HG03159 (cell line): ENCODE measurements at regions not wholly inside any gene's neighbourhood (a gene's known extent, or its start where the extent isn't known, plus 50 kb on each side); places are given as distances from the start of the nearest gene placed in this dataset.

Source experiments
- ATAC-seq: cut with Tn5 transposase; IDR thresholded peaks from one replicate; pipeline ENCODE4 v1.9.1; 2021; ENCODE audit warnings: mild to moderate bottlenecking, moderate library complexity; ENCODE audit not compliant: unreplicated experiment

DNA sequence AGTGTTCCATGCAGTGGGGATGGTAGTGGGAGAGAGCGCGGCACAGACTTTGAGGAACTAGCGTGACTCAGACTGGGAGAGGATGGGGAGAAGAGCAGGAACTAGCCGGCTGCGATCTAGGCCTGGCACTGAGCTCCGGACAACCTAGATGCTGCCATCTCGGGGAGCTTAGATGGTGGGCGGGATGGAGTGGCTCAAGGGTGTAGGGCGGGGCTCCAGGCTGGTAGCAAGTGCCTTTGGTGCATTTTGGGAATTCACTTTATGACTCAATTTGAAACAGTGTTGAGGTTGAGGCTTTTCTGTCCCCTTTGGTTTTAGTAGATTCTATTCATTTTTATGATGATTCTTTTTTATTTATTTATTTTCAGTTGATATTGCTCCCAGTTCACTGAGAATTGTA lies 185.3 kb upstream of the GPR26 start:
- ATAC-seq: no peak

DNA sequence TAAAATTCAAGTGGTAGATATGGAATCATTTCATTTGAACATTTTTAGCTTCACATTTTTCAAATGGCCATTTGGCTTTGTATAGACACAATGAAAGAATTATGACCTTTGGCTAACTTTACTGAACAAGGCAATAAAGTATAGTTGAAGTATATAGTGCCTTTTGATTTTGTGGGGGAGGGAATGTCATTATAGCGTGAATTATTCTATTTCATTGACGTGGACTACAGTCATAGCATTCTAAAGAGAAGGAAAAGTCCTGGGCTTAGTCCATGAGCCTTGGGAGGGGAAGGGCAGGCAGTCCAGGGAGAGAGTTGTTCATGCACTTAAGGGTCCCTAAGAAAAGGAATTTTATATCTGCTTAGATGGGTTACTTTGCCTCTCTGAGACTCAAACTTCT lies 181.4 kb upstream of the GPR26 start:
- ATAC-seq: no peak

DNA sequence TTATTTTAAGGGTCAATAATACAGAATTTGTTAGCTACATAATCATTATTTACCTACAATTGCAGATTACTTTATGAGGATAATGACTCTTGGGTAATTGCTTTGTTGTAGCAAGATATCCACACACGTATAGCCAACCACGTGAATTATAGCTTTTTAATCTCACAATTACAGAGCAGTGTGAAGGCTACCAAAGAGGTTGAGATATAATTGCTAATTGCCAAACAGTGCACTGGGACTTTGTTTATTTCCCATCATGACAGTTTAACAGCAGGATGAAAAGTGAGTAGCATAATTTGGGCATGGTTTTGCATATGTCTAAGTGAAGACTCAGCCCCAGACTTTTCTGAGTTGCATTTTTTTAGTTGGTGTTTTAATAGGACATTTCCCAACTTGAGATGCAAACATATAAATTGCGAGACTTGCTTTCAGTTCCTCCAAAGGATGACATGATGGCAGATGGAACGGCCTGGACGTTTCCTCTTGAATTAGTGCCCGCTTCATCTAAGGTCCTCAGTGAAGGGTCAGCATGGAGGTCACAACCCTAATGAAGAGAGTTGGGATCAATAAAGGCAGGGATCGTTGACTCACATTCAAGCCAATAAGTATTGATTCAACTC lies 180.7 kb upstream of the GPR26 start:
- ATAC-seq: no peak

DNA sequence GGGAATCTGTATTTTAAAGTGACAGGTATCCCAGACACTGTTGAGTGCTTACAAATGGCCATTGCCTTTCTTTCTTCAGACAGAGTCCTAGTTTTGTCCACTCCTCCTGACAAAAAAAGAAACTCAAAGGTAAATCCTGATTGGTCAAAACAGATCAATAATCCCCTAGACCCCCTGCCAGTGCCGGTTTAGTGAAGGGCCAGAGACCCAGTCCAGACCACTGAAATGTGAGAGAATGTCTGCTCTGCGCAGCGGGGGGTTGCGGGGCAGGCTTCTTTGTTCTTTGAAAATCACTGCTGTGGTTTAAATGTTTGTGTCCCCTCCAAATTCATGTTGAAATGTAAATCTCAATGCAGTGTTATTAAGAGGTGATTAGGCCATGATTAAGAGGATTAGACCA lies 177.7 kb upstream of the GPR26 start:
- ATAC-seq: no peak

DNA sequence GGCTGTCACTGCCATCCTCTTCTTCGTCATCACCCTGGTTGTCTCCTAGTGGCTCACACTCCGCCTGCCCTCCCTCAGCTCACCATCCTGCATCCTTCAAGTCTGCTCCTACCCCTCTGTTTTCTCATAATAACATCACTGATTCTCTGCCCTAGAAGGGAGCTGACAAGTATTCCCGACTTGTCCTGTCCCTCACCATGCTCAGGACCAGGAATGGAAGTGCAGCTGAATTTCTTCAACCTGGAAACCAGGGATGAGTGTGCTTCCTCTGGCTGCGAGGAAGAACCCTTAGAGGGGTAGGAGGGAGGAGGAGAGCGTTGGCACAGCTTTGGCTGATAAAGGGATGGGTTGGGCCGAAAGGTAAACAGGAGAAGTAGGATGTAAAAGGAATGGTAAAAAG lies 174.8 kb upstream of the GPR26 start:
- no peak for ATAC-seq

DNA sequence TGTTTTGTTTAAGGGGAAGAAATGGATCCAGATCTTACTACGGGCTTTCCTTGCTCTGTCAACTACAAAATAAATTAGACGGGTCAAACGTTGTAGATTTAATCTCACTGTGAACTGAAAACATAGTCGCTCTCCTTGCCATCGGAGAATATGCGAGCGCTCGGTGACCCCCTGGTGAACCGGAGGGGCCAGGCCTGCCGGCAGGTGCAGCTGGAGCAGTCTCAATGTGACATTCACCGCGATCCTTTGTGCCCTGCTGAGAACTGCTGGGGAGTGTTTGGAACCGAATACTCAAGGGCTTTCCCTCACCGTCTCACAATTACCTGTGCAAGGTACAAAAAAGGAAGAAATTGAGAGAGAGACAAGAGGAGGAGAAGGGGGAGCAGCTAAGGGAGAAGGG lies 174.1 kb upstream of the GPR26 start:
- ATAC-seq: no peak

DNA sequence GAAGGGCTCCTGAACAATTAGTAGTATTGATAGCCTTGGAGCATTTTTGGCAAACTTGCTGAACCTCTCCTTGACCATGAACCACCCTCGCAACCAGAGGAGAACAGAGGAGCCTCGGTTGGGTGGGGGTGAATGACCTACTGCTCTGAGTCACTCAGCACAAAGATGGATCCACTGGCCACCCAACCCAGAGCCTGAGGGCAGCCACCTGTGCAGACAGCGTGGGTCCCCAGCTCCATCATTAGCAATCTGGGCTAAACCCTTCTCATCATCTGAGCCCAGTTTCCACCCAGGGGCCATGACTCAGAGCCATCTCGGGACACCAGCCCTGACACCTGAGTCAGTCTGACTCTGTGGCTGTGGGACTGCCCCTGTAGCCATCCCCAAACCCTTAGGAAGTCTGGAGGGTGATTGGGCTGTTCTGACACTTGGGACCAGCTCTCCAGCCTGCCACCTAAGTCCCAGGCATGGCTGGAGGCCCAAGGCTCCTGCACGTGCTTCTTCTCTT lies 171.8 kb upstream of the GPR26 start:
- ATAC-seq: no peak

DNA sequence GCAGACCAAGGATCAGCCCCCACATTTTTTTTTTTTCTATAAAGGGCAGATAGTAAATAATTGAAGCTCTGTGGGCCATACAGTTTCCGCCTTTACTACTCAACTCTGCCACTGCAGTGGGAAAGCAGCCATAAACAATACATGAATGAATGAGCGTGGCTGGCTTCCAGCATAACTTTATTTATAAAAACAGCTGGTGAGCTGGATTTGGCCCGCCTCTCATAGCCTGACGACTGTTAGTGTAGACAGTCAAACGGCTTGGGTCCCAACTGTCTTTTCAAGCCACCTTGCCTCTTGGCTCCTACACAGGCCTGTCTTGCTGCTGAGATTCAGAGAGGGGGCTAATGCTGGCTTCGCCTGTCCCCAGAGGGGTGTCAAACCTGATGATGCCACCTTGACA lies 169.8 kb upstream of the GPR26 start:
- ATAC-seq: no peak

DNA sequence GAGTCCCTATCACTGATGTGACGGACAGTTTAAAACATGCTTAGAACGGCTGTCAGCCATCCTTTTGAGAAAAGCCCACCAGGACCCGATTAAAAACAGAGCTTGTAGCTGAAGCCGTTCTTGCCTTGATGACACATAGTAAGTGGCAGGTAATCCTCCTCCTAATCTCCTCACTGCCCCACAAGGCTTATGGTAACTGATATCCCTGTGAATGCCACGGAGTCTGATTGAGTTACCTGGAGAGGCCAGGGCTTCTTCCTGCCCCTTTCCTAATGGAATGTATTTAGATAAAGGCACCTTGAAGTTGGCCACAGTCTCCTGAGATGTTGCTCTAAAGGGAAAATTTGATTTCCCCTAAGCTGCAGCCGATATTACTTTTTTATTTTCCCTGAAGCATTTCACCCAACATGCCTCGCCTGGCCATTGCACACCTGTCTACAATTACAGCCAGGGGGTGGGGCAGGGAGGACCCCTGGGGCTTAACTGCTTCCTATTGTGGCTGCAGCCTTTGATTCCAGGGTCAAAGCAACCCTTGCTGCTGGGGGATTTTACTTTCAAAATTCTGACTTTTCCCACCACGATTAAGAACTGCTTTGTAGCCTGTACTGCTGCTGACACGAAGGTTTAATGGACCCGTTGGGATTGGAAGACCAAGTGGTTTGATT lies 169.0 kb upstream of the GPR26 start:
- ATAC-seq: no peak

DNA sequence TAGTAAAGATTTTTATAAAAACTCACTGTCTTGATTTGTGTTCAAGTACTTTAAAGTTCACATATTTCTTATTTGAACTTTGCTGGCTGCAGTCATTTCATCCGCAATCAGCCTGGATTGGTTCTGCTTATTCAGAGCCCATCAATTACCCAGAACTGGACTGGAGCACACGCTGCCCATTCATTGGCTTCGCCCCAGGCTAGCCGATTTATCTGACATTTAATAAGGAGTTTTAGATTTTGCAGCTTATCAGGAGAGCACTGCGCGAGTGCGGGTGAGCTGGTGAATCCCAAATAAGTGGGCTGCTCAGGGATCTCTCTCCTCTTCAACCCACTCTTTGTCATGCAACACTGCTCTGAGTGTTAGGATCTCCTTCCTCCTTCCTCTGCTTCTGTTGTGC lies 166.0 kb upstream of the GPR26 start:
- ATAC-seq: no peak

DNA sequence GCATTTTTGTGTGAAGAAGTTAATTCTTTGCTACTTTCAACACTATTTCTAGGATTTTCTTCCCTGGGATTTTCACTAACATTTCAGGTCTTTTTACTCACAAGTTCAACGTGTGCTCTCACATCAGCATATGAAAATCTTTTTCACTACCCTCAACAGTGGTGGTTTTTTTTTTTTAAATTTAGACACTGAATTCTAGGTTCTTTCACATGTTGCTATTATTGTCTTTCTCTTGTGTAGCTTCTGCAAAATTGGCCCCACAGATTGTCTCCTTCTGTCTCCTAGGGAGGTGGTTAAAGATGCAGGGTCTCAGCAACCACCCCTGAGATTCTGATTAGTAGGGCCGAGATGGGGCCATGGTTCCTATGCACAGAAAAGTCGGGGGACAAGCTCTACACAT lies 165.0 kb upstream of the GPR26 start:
- no peak for ATAC-seq

DNA sequence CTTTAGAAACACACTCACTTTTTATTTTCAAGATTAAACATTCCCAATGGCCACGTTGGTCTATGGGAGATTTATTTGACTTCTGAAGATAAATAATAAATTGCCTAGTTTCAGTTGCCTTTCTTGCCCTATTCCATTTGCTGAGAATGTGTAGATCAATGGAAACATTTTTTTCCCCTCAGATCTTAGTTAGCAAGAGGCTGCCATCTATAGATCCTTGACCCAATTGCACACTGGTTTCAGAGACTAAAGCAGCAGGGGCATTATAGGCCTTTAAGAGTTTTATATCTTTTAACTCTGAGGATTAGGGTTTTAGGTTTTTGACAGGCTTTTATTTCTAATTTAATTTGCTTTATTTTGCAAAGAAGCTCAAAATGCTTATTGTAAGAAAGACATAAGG lies 163.2 kb upstream of the GPR26 start:
- no peak for ATAC-seq

DNA sequence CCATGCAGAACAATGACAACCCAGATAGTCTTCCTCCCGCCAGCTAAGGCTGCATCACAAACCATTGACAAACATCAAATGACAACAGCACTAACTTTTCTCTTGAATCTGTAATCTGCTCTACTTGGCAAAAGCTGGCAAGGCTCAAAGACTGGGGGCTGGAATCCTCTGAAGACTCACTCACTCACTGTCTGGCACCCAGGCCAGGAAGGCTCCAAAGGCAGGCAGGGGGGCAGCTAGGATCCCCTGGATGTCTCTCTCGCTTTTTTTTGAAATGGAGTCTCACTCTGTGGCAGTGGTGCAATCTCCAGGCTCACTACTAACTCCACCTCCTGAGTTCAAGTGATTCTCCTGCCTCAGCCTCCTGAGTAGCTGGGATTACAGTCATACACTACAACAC lies 159.7 kb upstream of the GPR26 start:
- no peak for ATAC-seq

DNA sequence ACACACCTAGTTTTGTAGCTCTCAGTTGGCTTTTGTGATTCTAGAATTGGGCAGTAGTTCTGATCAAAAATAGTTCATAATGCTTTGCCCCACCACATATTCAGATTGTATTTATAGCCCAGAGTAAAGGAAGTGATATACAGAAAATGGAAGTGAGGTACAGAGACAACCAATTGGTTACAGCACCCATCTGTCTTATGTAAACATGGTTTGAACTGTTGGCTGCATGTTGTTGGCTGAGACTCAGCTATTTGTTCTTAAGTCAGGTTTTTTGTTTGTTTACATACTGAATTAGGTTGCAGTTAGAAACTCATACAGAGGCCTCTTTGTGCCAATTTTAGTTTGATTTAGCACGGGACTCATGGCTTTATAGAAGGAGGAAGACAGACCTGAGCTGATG lies 158.9 kb upstream of the GPR26 start:
- no peak for ATAC-seq

DNA sequence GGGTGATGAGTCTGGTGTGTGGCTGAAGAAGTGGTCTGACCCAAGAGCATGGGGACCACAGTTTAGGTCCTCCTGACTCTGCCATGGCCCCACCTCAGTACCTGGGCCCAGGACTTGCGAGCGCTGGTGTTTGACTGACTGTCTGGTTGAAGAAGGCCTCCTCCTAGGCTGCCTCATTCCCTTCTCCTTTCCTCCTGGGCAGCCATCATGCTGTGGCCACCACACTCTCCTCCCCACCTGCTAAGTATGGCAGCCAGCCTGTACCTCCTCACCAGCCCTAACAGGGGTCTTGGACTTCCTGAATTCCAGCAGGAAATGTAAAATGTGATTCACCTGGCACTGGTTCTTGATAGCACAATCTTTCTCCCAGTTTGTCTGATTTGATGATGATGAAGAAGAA lies 156.8 kb upstream of the GPR26 start:
- ATAC-seq: no peak

DNA sequence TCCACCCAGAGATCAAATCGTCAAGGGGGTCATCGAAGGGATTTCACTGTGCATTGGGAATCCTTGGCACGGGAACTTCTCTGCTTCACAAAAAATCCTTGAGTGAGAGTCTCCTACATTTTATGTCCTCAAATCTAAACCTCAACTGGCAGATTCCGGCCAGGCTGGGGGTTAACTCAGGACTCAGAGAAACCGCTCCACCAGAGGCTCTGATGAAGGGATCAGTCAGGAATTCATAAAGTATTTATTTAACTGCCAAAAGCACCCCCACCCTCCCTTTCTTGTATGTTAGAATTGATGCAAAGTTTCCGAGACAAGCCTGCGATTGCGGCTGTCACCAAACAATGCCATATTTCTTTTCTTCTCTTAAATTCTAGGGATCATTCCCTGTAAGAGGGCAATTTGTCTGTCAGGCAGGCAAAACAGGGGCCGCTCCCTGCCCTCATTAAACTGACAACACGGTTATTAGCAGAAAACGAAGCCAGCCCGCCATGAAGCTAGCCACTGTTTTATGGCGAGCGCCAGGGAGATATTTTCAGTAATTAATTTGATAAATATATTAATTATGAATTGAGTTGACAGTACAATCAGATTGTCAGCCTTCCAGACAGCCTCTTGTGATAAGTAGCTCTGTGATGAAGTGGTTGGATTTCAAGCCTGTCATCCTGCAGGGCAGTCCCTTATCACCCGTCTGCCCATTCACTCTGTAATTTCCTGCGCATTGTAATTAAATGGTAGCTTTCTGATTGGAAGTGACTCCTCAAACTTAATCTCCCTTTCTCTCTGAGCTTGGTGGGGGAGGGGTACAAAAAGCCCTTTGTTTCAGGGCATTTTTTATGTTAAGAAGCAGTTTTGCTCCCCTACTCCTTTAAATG lies 153.0 kb upstream of the GPR26 start:
- no peak for ATAC-seq

DNA sequence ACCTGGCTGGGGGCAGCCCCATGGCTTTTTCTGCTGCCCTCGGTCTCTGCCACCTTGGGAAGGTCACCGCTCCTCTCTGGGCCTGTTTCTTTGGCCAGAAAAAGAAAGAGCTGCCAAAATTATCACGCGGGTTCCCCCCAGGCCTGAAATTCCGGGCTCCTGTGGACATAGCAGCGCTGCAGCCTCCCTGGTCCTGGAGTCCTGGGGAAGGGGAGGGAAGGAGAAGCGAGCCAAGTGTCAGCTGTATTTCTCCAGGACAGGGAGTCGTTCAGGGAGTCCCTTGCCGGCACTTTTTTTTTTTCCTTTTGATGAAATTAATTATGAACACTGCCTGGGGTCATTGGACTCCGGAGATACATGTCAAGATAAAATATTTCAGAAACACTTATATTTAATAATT lies 152.3 kb upstream of the GPR26 start:
- no peak for ATAC-seq

DNA sequence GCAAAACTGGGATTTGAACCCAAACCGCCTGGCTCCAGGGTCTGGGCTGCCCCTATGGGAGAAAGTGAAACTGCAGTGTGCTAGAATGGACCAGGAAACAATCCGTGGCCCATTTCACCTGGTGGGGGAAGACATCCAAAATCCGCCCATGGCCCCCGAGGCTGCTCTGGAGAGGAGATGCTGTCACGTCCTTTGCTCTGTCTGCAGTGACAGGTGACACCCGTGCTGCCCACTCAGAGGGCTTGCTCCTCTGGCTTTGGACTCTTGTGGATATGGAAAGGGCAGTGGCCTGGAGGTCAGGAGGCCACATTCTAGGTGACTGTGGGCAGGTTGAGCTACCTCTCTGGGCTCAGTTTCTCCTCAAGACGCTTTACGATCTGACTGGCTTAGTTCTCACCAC lies 151.2 kb upstream of the GPR26 start:
- ATAC-seq: no peak

DNA sequence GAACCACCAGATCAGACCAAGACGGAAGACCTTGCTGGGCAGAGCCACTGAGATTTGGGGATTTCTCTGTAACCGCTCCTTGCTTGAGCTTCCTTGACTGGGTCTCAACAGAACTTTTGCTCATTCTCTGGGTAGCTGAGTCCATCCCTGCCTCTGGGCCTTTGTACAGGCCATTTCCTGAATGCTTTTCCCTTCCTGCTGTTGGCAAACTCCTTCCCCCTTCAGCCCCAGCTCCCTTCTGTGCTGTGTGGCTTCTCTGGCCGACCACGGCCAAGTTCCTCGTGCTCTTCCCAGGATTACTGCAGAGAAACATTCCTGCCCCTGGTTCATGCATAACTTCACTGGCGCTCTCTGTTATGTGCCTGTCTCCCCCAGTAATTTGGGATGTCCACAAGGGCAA lies 150.5 kb upstream of the GPR26 start:
- ATAC-seq: no peak

DNA sequence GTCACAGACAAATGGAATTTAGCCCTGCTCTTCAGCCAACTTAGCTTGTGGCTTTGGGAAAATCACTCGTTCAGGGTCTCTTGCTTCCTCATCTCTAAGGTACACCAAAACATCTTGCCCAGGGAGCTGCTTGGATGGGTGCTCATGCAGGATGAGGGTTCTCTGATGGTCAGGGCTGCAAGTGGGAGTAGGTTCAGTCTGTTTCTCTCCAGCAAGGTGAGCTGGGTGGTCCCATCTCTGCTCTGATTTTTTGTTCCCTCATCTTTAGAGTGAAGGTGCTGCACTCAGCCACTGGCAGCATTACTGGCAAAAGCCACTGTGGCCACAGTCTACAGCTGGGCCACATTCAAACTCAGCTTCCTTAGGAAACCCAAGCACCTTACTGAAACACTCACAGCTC lies 149.9 kb upstream of the GPR26 start:
- ATAC-seq: no peak

DNA sequence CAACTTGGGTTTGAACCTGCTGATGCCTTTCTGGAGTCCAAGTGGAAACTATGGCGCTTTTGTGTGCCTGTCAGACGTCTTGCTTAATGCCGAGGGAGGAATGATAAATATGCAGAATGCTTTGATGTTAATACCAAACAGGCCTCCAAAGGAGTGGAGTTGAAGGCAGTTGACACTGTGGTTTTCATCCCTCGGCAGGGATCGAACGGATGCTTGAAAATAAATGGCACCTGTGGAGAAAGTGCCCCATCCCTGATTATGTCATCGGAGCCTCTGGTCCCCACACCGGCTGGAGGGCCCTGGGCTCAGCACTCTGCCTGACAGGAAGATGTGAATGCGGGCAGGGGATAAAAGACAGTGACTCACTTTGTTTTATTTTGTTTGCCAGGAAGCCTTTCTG lies 148.7 kb upstream of the GPR26 start:
- ATAC-seq: no peak

DNA sequence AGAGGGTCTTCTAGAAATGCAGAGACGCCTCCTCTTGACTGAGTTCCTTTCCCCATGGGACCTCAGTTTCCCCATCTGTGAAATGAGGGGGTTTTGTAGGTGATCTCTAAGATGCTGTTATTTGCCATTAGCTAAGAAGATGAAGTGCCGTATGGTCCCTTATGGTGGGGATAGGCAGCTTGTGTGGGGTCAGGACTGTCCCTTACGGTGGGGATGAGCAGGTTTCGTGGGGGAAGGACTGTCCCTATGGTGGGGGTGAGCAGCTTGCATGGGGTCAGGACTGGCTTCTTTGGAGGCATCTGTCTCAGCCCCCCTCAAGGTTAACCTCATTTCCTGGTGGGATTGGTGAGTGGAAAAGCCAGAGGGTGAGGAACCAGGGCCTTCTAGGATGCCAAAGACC lies 148.3 kb upstream of the GPR26 start:
- ATAC-seq: no peak
